Lung (tissue), 11 donors: ENCODE measurements at regions not wholly inside any gene's neighbourhood (a gene's known extent, or its start where the extent isn't known, plus 50 kb on each side); places are given as distances from the start of the nearest gene placed in this dataset.

Experiments
- ATAC-seq: fragments of 200-7000 bp; cut with Tn5 transposase; one replicate; pipeline ENCODE4 v1.9.1; 2020; ENCODE audit warnings: moderate number of reproducible peaks; ENCODE audit not compliant: insufficient read depth, low FRiP score
- DNase-seq, 3 donors: peaks; one replicate each; pipeline ENCODE4 v3.0.0-alpha.2; 2013 to 2017
- H3K27ac ChIP-seq, 2 donors: one replicate each; pipeline ENCODE4 v1.5.1; 2013; ENCODE audit warnings: mild to moderate bottlenecking in 2 of 2, moderate library complexity in 2 of 2, control low read depth in 1 of 2, inconsistent platforms in 1 of 2, low read depth in 1 of 2, low read length in 1 of 2
- H3K27me3 ChIP-seq, 3 donors: one replicate each; pipeline ENCODE4 v1.5.1; 2013; ENCODE audit warnings: low read length in 2 of 3; ENCODE audit not compliant: control insufficient read depth in 3 of 3, insufficient read depth in 3 of 3
- H3K36me3 ChIP-seq, 4 donors: one replicate each; pipeline ENCODE4 v1.5.1; 2013; ENCODE audit warnings: low read length in 4 of 4, mild to moderate bottlenecking in 1 of 4, moderate library complexity in 1 of 4; ENCODE audit not compliant: control insufficient read depth in 4 of 4, insufficient read depth in 4 of 4
- H3K4me1 ChIP-seq, 5 donors: one replicate each; pipeline ENCODE4 v1.5.1; 2013; ENCODE audit warnings: low read length in 5 of 5, mild to moderate bottlenecking in 2 of 5, moderate library complexity in 1 of 5; ENCODE audit not compliant: control insufficient read depth in 5 of 5, insufficient read depth in 5 of 5
- H3K4me3 ChIP-seq: one replicate; pipeline ENCODE4 v1.5.1; 2013; ENCODE audit warnings: mild to moderate bottlenecking, control low read depth, moderate library complexity
- H3K9ac ChIP-seq, 2 donors: one replicate each; pipeline ENCODE4 v1.5.1; 2013; ENCODE audit warnings: low read length in 2 of 2, control low read depth in 1 of 2; ENCODE audit not compliant: insufficient read depth in 1 of 2
- H3K9me3 ChIP-seq, 4 donors: one replicate each; pipeline ENCODE4 v1.5.1; 2013; ENCODE audit warnings: low read length in 3 of 4, mild to moderate bottlenecking in 1 of 4, moderate library complexity in 1 of 4; ENCODE audit not compliant: control insufficient read depth in 4 of 4, insufficient read depth in 3 of 4
- CTCF ChIP-seq: IDR thresholded peaks from 2 replicates; pipeline ENCODE4 v1.5.1; 2012; ENCODE audit warnings: mild to moderate bottlenecking; ENCODE audit errors: control extremely low read depth, extremely low read depth
- WGBS, 2 donors: extraction: QIAGEN DNeasy Blood & Tissue Kit; methylation state at CpG; one replicate each; pipeline ENCODE4 v1.1.7; 2013; 5-methylcytosine and 5-hydroxymethylcytosine counted together
- donor health status: control.
- donor health status: control.
- donor health status: Bipolar disorder and iron deficiency.
- donor health status: healthy.
- donor health status: DM: yes; HTN: yes; CAD: no.

GRCh38 chr6:169145496-169145895 lies 108.2 kb downstream of the THBS2 start:
- DNase-seq: no peak
- Histone ChIP-seq H3K4me1 (peaks cover 0 to 30% (median 14%) of the 10 kb centered on the region in 5 donors), H3K9me3 (peaks cover 0 to 6% (median 0%) of the 10 kb centered on the region in 4 donors), H3K36me3 (no peaks in the 10 kb centered on the region), H3K4me3 (no peak overlapping the region), H3K27me3 (no peaks in the 10 kb centered on the region), H3K27ac (no peak overlapping the region), H3K9ac (no peak overlapping the region)
- no peak for ATAC-seq
- no peak for TF ChIP-seq CTCF
- WGBS, 2 donors: 80 to 86% methylated on average over 6 of the region's 6 CpGs

DNA sequence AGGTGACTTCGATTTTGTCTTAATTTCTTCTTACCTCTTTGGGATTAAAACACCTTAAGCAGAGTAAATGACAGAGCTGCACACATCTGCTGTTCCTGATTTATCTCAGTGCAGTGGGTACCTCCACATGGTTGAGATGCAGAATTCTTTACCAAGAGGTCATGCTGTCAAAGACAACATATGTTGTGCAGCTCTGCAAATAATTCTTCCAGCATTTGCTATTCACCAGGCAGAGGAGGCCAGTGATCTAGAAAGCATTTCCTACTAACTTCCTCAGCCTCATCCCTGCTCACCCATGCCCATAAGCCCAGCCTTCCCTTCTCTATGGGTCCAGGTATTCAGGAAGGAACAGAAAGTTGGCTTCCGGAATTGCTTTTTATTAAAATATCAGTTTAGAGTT lies 109.3 kb downstream of the THBS2 start:
- peaks cover 0 to 30% (median 14%) of the 10 kb centered on the region in 5 donors for H3K4me1 ChIP-seq
- H3K27ac ChIP-seq: no peak overlapping the region
- no peak overlapping the region for H3K4me3 ChIP-seq
- H3K27me3 ChIP-seq: no peaks in the 10 kb centered on the region
- ATAC-seq (no peak), DNase-seq (no peak)
- no peaks in the 10 kb centered on the region for H3K36me3 ChIP-seq
- WGBS, 2 donors: 86 to 92% methylated on average over 2 of the region's 2 CpGs
- no peak for TF ChIP-seq CTCF
- peaks cover 0 to 5% (median 0%) of the 10 kb centered on the region in 4 donors for H3K9me3 ChIP-seq
- no peak overlapping the region for H3K9ac ChIP-seq

DNA sequence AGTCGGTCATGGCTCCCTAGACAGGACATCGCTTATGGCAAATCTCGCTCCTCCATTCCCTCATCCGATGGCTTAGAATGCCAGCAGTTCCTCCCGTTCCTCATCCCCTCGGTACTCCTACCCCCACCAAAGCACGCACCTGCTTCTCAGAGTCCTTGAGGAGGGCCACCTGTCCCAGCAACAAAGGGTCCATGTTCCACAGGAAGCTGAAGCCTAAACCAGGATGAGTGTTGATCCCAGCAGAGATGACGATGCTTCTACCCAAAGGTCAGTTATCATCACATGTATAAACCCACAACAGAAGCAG lies 111.2 kb downstream of the THBS2 start:
- TF ChIP-seq CTCF: no peak
- Histone ChIP-seq H3K4me1 (peaks cover 0 to 35% (median 14%) of the 10 kb centered on the region in 5 donors), H3K27ac (no peak overlapping the region), H3K4me3 (no peak overlapping the region), H3K9me3 (peaks cover 0 to 8% (median 0%) of the 10 kb centered on the region in 4 donors), H3K27me3 (no peaks in the 10 kb centered on the region), H3K9ac (no peak overlapping the region), H3K36me3 (no peaks in the 10 kb centered on the region)
- 69 to 83% methylated on average over 8 of the region's 8 CpGs for WGBS, 2 donors
- DNase-seq: no peak
- no peak for ATAC-seq
